GM18508 (cell line): ENCODE measurements at regions not wholly inside any gene's neighbourhood (a gene's known extent, or its start where the extent isn't known, plus 50 kb on each side); places are given as distances from the start of the nearest gene placed in this dataset.

Source experiments
- ATAC-seq: cut with Tn5 transposase; IDR thresholded peaks from one replicate; pipeline ENCODE4 v1.9.1; 2021; ENCODE audit warnings: moderate number of reproducible peaks; ENCODE audit not compliant: insufficient read depth, unreplicated experiment

GRCh38 chr13:64459778-64460177, 2770.4 kb downstream of the PCDH9 start:
- no peak for ATAC-seq

DNA sequence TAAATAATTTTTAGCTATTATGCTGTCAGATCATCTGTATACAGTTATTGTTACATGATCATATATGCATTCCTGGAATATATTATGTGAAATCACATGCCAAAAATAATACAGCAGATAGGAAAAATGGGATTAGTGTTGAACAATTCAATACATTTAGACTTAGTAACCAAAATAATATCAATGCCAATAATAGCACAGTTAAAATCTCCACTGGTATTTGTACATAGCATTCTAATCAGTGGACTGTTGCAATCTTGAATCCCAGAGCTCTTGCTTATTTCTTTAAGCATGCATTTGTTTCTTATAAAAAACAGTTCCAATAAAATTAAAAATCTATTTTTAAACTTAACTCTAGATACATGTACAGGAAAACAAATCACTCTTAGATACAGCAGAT, 2772.2 kb downstream of the PCDH9 start:
- ATAC-seq = no peak

GRCh38 chr13:64455124-64455523, 2775.0 kb downstream of the PCDH9 start:
- ATAC-seq = no peak

DNA sequence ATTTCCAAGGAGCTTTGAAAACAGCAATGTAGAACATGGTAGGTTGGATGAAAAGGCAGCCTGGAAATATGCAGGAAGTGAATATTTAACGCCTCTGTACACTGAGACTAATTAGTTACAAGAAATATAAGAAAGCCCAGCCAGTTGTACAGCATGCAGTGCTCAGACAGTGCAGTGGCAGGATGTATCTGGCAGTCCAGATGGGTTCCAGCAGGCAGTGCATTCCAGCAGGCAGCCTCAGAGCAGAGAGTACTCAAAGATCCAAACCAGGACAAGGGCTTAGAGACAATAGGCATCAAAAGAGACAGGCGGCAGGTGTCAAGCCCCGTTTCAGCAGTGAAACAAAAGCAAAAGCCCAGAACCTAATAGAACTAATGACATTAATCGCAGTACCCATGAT, 2776.3 kb downstream of the PCDH9 start:
- ATAC-seq = no peak

DNA sequence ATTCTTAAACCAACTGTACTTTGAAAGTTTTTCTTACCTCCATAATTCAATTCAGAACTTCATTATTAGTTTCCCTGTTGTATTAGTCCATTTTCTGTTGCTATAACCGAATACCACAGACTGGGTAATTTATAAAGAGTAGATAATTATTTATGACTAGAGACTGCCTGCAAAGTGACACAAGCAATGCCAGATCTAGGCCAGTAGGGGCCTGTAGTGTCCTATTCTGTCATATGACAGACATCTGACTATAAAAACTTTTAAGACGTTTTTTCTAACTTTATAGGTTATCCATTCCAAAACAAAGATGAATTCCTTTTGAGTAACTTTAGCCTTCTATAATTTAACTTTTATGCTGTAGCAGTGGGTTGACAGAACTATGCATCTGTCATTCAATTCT, 2783.8 kb downstream of the PCDH9 start:
- no peak for ATAC-seq

- ATAC-seq = no peak
These were observed 2788.4 kb downstream of the PCDH9 start for GRCh38 chr13:64441740-64442139.

DNA sequence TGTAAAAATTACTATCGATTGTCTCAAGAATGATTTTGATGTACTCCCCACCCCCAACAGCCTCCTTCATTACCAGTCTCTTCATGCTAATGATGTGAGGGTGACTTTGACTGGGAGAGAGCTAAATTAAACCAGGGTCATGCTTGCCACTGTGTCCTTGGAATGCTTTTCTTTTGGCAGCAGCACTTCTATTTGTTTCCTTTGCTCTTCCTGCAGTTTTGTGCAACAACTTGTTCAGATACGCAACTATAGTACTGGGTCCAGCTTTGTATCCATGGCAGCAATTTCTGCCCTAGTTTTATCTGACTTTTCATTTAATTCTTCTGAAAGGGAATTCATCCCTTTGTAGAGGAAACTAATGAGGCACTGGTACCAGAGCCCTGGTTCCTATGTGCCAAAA, 2792.1 kb downstream of the PCDH9 start:
- no peak for ATAC-seq

- no peak for ATAC-seq
These were observed 2800.4 kb downstream of the PCDH9 start for GRCh38 chr13:64429691-64430090.

DNA sequence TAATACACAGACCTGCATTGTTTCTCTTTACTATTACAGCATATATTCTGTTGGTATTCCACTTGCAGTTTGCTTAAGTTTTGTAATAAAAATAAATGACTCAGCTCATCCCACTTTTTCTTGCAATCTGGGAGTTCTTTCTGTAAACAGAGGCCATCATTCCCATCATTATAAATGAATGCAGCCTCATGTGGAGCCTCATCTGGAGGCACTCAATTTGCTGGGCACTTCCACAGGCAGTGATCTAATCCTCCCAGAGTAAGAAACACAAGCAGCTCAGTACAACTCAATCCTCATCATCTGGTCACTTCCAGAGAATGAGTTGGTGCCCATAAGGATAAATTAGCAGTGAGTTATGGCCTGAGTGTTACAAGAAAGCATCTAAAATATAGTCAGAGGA, 2801.9 kb downstream of the PCDH9 start:
- ATAC-seq = no peak

- no peak for ATAC-seq
These were observed 2806.7 kb downstream of the PCDH9 start for GRCh38 chr13:64423467-64423866.

- no peak for ATAC-seq
These were observed 2810.0 kb downstream of the PCDH9 start for GRCh38 chr13:64420181-64420580.

DNA sequence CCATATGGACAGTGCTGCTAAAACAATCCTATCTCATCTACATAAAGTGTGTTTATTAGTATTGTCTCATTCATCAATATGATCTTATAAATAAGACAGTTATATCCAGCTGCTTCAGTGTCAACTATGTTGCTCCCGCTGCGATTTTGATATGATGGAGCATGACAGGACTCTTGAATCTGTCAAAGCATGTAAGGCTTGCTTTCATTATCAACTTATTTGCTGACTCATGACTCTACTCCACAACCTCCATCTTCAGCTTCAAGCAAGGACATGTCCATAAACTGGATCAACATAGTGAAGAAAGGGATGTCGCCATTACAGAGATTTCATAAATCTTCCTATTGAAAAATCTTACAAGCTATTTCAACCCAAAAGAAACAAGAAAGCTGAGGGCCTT, 2812.6 kb downstream of the PCDH9 start:
- no peak for ATAC-seq

GRCh38 chr13:64414381-64414780, 2815.8 kb downstream of the PCDH9 start:
- no peak for ATAC-seq

- ATAC-seq = no peak
These were observed 2816.6 kb downstream of the PCDH9 start for GRCh38 chr13:64413529-64413928.

GRCh38 chr13:64410276-64411053, 2819.7 kb downstream of the PCDH9 start:
- ATAC-seq = no peak

GRCh38 chr13:64397701-64398100, 2832.4 kb downstream of the PCDH9 start:
- no peak for ATAC-seq

GRCh38 chr13:64377606-64378005, 2852.5 kb downstream of the PCDH9 start:
- ATAC-seq = no peak

DNA sequence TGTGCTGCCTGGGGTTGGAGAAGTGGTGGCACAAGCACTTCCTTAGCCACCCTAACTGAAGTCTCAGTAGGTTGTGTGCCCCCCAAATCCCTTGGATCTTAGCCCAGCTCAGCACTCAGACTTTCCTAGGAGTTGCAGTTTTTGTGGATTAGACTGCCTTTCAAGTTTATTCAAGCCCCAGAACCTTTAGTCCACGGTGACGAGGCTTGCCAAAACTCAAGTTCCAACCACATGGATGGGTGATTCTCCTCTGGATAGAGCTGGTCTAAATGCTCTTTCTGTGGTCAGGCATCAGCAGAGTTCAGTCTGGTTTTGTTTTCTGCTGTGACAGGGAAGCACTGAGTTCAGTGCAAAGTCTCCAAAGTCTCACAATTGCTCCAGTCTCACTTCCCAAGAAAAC, 2858.7 kb downstream of the PCDH9 start:
- no peak for ATAC-seq

DNA sequence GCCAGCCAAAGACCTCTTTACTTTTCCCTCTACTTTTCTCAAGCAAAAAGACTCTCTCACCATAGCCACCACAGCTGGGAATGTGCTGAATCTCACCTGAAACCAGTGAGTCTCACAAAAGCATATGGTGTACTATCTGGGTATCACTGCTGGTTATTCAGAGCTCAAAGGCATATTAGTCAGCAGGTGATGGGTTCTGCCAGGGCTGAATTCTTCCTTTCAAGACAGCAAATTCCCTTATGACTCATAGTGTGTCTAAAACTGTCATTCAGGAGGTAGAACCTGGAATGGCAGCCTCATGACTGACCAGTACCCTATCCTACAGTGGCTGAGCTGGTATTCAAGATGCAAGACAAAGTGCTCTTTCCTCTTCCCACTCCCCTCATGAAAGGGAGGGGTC, 2859.1 kb downstream of the PCDH9 start:
- no peak for ATAC-seq

DNA sequence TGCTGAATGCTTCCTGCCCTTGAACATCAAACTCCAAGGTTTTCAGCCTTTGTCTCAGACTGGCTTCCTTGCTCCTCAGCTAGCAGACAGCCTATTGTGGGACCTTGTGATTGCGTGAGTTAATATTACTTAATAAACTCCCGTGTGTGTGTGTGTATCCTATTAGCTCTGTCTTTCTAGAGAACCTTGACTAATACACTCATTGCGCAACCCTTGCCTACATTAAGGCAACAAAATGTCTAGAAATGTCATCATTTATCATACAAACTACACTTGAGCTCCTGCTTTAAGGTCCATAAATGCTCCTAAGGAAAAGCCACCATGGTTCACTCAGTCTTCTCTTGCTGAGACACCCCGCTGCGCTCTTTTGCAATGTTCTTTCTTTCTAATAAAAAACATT, 2861.0 kb downstream of the PCDH9 start:
- no peak for ATAC-seq

GRCh38 chr13:64362564-64362963, 2867.6 kb downstream of the PCDH9 start:
- no peak for ATAC-seq

DNA sequence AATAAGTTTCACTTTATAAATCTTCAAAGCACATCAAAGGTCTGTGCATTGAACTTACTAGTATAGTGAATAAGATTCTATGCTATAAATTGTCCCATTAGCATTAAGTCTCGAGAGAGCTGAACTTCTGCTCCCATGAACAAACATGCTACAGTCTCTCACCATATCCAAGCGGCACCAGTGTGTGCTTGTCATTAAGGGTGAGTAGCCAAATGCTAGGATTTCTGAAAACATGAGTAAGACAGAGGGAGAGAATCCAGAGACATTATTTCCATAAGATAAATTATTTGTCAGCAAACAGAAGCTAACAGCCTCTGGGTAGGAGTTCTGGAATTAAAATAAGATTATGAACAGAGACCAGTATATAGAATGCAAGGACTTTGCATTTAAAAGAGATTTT, 2882.5 kb downstream of the PCDH9 start:
- ATAC-seq = no peak
